Type B pancreatic cell (in vitro differentiated cells): ENCODE measurements at regions not wholly inside any gene's neighbourhood (a gene's known extent, or its start where the extent isn't known, plus 50 kb on each side); places are given as distances from the start of the nearest gene placed in this dataset.

Experiments
- DNase-seq: peaks from one replicate; pipeline ENCODE4 v3.0.0; 2021; ENCODE audit warnings: mixed read lengths; ENCODE audit not compliant: unreplicated experiment; ENCODE audit errors: extremely low spot score
- H3K27ac Mint-ChIP-seq: 2 replicates; pipeline ENCODE4 v1.8.0; 2021; ENCODE audit warnings: mild to moderate bottlenecking, mixed read lengths
- H3K27me3 Mint-ChIP-seq: 2 replicates; pipeline ENCODE4 v1.8.0; 2021; ENCODE audit warnings: mixed read lengths
- H3K36me3 Mint-ChIP-seq: 2 replicates; pipeline ENCODE4 v1.8.0; 2021; ENCODE audit warnings: mixed read lengths
- H3K4me1 Mint-ChIP-seq: one replicate; pipeline ENCODE4 v1.8.0; 2021; ENCODE audit warnings: mixed read lengths; ENCODE audit not compliant: unreplicated experiment
- H3K4me3 Mint-ChIP-seq: 2 replicates; pipeline ENCODE4 v1.8.0; 2021; ENCODE audit warnings: mild to moderate bottlenecking, mixed read lengths
- H3K9me3 Mint-ChIP-seq: 2 replicates; pipeline ENCODE4 v1.8.0; 2021; ENCODE audit warnings: mixed read lengths
- TF ChIP-seq, protein P1 (sequence below): fragments of 200-600 bp; sonication (generic); conservative IDR thresholded peaks from 2 replicates; pipeline ENCODE4 v1.5.0; 2021; ENCODE audit warnings: antibody characterized with exemption, mild to moderate bottlenecking

DNA sequence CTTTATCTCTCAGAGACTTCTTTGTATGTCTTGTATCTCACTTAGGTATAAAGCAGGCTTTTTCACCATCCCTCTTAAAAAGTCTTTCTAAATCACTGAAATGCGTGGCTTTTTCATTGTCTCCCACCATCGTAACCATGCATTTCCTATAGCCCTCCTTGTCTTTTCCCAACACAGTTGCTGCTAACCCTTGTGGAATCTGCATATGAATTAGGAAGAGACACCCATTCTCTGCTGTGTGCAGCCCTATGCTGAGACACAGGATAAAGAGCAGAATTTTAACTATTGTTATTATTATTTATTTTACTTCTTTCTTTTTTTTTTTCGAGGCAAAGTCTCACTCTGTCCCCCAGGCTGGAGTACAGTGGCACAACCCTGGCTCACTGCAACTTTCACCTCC lies 804.3 kb upstream of the COBL start:
- H3K27me3 Mint-ChIP-seq = peaks cover 2% of the 10 kb centered on the region
- H3K9me3 Mint-ChIP-seq = no peaks in the 10 kb centered on the region
- H3K27ac Mint-ChIP-seq = no peak overlapping the region

DNA sequence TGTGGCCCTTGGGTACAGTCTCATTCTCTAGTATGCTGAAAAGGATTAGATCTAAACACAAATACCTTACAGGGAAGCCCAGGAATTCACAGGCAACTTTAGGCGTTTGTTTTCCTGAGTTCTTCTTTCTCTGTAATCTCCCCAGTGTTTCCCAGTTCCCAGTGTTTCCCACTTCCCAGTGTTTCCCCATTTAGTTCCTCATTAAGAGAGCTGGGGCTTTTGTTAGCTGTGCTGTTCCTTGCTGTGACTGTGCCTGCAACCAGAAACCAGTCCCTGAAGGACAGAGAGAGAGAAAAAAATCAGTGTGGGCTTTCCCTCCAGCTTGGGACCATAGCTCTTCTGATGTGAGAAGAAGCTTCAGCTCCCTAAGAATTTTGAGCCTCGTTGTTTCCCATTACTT lies 802.9 kb upstream of the COBL start:
- Mint-ChIP-seq H3K36me3 (no peaks in the 10 kb centered on the region), H3K4me3 (no peak overlapping the region), H3K4me1 (peaks cover 4% of the 10 kb centered on the region), H3K27me3 (peaks cover 6% of the 10 kb centered on the region), H3K27ac (no peak overlapping the region), H3K9me3 (no peaks in the 10 kb centered on the region)
- DNase-seq = no peak
- TF ChIP-seq, protein P1, sequence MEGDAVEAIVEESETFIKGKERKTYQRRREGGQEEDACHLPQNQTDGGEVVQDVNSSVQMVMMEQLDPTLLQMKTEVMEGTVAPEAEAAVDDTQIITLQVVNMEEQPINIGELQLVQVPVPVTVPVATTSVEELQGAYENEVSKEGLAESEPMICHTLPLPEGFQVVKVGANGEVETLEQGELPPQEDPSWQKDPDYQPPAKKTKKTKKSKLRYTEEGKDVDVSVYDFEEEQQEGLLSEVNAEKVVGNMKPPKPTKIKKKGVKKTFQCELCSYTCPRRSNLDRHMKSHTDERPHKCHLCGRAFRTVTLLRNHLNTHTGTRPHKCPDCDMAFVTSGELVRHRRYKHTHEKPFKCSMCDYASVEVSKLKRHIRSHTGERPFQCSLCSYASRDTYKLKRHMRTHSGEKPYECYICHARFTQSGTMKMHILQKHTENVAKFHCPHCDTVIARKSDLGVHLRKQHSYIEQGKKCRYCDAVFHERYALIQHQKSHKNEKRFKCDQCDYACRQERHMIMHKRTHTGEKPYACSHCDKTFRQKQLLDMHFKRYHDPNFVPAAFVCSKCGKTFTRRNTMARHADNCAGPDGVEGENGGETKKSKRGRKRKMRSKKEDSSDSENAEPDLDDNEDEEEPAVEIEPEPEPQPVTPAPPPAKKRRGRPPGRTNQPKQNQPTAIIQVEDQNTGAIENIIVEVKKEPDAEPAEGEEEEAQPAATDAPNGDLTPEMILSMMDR = no peak

More for the DNA sequence above, 804.3 kb upstream of the COBL start:
- Mint-ChIP-seq H3K4me3 (no peak overlapping the region), H3K36me3 (no peaks in the 10 kb centered on the region), H3K4me1 (peaks cover 4% of the 10 kb centered on the region)
- no peak for DNase-seq
- TF ChIP-seq, protein P1 = no peak

DNA sequence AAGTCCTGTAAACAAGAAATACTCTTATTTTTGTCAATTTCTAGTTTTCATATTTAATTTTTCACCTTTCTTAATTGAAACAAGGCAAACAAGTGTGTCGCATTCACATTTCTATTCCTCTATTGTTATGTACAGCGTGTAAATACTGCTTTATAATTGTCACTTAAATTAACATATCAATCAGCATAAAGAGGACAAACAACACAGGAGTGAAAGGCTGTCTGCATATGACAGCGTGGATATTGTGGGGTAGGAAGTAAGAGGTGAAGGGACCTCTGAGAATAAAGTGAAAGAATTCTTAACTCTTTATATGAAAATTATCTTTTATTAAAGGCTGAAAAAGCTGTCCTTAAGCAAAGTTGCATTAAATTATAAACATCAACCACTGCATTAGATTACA lies 797.9 kb upstream of the COBL start:
- Mint-ChIP-seq H3K4me3 (no peak overlapping the region), H3K9me3 (no peaks in the 10 kb centered on the region), H3K4me1 (peaks cover 2% of the 10 kb centered on the region), H3K27me3 (peaks cover 3% of the 10 kb centered on the region), H3K27ac (no peak overlapping the region), H3K36me3 (no peaks in the 10 kb centered on the region)
- TF ChIP-seq, protein P1 = no peak
- no peak for DNase-seq

DNA sequence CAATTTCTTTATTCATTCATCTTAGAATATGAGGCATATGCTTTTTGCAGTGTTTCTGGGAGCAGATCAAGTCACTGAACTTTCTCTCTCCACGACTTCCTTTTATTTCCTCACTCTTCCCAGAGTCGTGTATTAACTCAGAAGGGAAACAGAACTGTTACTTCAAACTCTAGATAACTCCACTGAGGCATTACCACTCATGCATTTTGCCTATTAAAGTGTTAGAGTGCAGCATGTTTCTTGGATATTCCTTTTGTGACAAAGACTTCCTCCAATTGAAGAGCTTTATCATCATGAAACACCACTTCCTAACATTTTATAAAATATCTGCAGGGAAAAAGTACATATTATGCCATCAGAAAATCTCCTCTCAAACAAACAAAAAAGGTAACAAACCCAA lies 797.4 kb upstream of the COBL start:
- H3K27me3 Mint-ChIP-seq = peaks cover 3% of the 10 kb centered on the region
- no peak for DNase-seq
- H3K36me3 Mint-ChIP-seq = no peaks in the 10 kb centered on the region
- no peaks in the 10 kb centered on the region for H3K9me3 Mint-ChIP-seq
- H3K4me3 Mint-ChIP-seq = no peak overlapping the region
- no peak overlapping the region for H3K27ac Mint-ChIP-seq
- TF ChIP-seq, protein P1 = no peak
- H3K4me1 Mint-ChIP-seq = no peaks in the 10 kb centered on the region

DNA sequence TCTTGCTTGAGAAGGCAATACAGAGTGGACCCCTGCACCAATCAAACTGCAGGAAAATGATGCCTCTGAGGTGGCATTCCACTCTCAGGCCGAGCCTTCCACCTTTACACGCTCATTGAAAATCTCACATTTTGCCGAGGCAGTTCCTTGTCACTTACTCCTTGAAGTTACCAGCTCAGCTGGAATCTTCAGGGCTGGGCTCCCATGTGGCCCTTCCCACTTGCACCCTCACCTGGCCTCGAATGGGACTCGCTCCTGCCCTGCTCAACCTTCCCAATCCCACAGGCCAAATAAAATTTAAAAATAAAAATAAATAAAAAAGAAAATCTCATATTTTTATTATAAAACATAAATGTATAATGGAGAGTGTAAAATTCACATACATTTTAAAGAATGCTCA lies 790.7 kb upstream of the COBL start:
- Mint-ChIP-seq H3K36me3 (no peaks in the 10 kb centered on the region), H3K27ac (no peak overlapping the region), H3K4me1 (no peaks in the 10 kb centered on the region), H3K9me3 (peaks cover 3% of the 10 kb centered on the region), H3K27me3 (peaks cover 8% of the 10 kb centered on the region), H3K4me3 (no peak overlapping the region)
- no peak for DNase-seq
- TF ChIP-seq, protein P1 = no peak

DNA sequence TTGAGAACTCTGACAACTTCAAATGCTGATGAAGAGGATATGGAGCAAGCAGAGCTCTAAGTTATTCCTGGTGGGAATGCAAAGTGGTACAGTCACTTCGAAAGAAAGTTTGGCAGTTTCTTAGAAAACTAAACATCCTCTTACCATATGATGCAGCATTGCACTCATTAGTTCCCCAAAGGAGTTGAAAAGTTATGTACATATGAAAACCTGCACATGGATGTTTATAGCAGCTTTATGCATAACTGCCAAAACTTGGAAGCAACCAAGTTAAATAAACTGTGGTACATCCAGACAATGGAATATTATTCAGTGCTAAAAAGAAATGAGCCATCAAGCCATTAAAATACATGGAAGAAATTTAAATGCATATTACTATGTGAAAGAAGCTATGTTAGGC lies 779.3 kb upstream of the COBL start:
- Mint-ChIP-seq H3K4me1 (peaks cover 9% of the 10 kb centered on the region), H3K27me3 (no peaks in the 10 kb centered on the region), H3K27ac (no peak overlapping the region), H3K9me3 (peaks cover 14% of the 10 kb centered on the region), H3K36me3 (no peaks in the 10 kb centered on the region), H3K4me3 (no peak overlapping the region)
- no peak for DNase-seq
- TF ChIP-seq, protein P1 = no peak
